ENCODE measurements at regions not wholly inside any gene's neighbourhood (a gene's known extent, or its start where the extent isn't known, plus 50 kb on each side); places are given as distances from the start of the nearest gene placed in this dataset.

DNA sequence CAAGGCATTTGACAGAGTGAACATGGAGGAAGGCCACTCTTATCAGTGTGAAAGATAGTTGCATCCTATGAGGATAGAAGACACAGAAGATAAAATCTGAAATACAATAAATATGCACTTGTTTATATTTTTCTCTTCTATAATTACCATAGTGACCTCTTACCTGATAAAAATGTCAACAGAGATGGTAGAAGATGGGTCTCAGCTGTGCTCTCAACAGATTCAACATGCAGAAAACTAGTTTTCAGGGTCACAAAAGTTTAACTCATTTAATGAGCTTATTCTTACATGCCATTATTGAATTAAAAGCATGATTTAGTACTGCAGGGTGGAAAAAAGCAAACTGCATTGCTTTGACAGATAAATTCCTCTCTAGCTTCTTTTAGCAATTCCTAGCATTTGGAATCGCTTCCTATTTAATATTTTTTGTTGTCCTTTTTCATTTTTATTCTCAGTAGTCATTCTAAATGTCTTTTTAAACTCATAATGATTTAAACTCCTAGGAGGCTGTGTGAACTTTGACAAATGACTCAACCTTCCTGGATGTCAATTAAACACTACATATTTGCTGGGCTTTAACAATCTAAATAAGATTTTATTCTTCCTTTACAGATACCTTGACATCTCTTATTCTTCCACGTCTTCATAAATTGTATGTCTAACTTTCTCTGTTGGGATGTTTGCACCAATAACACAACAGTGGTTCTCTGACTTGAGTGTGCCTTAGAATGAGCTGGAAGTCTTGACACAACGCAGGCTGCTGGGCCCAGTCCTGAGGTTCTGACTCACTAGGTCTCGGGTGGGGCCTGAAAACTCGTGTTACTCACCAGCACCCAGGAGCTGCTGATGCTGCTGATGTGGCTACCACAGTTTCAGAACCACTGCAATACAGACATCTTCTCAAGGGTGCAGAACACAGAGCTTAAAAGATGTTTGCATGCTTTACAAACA is 565.5 kb upstream of the IGFBP3 start:
- DNase-seq (ENCODE audit: low spot score) (no peak), ATAC-seq (ENCODE audit: low read depth) (peak; percentile 78)
- TF ChIP-seq, protein P1, sequence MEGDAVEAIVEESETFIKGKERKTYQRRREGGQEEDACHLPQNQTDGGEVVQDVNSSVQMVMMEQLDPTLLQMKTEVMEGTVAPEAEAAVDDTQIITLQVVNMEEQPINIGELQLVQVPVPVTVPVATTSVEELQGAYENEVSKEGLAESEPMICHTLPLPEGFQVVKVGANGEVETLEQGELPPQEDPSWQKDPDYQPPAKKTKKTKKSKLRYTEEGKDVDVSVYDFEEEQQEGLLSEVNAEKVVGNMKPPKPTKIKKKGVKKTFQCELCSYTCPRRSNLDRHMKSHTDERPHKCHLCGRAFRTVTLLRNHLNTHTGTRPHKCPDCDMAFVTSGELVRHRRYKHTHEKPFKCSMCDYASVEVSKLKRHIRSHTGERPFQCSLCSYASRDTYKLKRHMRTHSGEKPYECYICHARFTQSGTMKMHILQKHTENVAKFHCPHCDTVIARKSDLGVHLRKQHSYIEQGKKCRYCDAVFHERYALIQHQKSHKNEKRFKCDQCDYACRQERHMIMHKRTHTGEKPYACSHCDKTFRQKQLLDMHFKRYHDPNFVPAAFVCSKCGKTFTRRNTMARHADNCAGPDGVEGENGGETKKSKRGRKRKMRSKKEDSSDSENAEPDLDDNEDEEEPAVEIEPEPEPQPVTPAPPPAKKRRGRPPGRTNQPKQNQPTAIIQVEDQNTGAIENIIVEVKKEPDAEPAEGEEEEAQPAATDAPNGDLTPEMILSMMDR (IDR thresholded peaks at IDR 0.05; ENCODE audit: poor library complexity, severe bottlenecking) = no peak
- peak overlapping the region; percentile 56 for H3K27ac ChIP-seq (ENCODE audit: poor library complexity, severe bottlenecking)
- no peaks in the 10 kb centered on the region for H3K27me3 ChIP-seq (ENCODE audit: insufficient read depth, poor library complexity, severe bottlenecking)
- H3K4me1 ChIP-seq (ENCODE audit: insufficient read depth, poor library complexity, severe bottlenecking) = peaks cover 22% of the 10 kb centered on the region
- H3K9me3 ChIP-seq (ENCODE audit: severe bottlenecking) = no peaks in the 10 kb centered on the region
- no peaks in the 10 kb centered on the region for H3K36me3 ChIP-seq (ENCODE audit: low read depth)
- no peak overlapping the region for H3K4me3 ChIP-seq (ENCODE audit: severe bottlenecking)

DNA sequence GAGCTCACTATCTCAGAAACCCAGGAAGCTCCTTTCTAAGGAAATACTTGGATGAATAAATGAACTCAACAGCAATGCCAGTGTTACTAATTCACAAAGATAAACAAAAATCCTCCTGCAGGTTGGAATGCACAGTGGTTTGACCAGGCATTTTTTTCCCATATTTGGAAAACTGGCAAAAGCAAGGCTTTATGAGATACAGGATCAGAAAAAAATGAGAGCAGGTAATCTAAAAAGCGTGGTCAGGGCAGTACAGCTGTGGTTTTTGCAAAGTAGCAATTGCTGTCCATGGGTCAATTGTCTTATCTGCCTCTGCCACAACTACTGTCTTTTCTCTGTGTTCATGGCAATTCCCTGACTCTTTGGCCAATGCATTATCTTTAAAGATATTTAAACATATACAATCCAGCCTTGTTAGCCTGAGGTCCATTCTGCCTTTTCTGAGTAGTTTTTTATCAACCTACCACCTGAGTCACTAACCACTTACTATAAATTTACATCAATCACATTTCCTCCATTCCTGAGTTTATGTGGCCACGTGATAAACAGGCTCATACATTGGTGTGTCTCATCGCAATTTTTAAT is 564.5 kb upstream of the IGFBP3 start:
- ATAC-seq (ENCODE audit: low read depth) (peak; percentile 71), DNase-seq (ENCODE audit: low spot score) (no peak)
- peak overlapping the region; percentile 56 for H3K27ac ChIP-seq (ENCODE audit: poor library complexity, severe bottlenecking)
- no peaks in the 10 kb centered on the region for H3K36me3 ChIP-seq (ENCODE audit: low read depth)
- no peaks in the 10 kb centered on the region for H3K9me3 ChIP-seq (ENCODE audit: severe bottlenecking)
- H3K4me3 ChIP-seq (ENCODE audit: severe bottlenecking) = no peak overlapping the region
- TF ChIP-seq, protein P1 (IDR thresholded peaks at IDR 0.05; ENCODE audit: poor library complexity, severe bottlenecking) = no peak
- no peaks in the 10 kb centered on the region for H3K27me3 ChIP-seq (ENCODE audit: insufficient read depth, poor library complexity, severe bottlenecking)
- H3K4me1 ChIP-seq (ENCODE audit: insufficient read depth, poor library complexity, severe bottlenecking) = peaks cover 22% of the 10 kb centered on the region

DNA sequence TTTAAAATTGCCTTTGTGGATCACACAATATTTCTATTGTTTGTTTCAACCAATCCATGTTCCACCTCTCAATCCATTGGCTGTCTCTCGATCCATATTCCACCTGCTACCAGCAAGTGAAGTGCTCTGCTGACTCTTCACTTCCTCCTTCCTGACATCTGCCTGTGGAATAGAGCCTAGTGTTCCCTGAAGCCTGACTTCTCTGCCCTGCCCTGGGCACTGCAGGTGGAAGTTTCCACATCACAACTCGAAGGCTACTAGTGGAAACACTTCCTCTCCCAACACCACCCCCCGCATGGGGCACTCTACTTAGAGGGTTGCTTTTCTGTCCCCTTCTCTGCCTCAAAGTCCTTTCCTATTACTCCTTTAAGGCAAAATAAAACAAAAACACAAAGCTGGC is 563.8 kb upstream of the IGFBP3 start:
- Histone ChIP-seq H3K4me1 (ENCODE audit: insufficient read depth, poor library complexity, severe bottlenecking) (peaks cover 22% of the 10 kb centered on the region), H3K4me3 (ENCODE audit: severe bottlenecking) (no peak overlapping the region), H3K9me3 (ENCODE audit: severe bottlenecking) (no peaks in the 10 kb centered on the region), H3K27ac (ENCODE audit: poor library complexity, severe bottlenecking) (peak overlapping the region; percentile 56), H3K36me3 (ENCODE audit: low read depth) (no peaks in the 10 kb centered on the region), H3K27me3 (ENCODE audit: insufficient read depth, poor library complexity, severe bottlenecking) (no peaks in the 10 kb centered on the region)
- ATAC-seq (ENCODE audit: low read depth) (no peak), DNase-seq (ENCODE audit: low spot score) (no peak)
- TF ChIP-seq, protein P1 (IDR thresholded peaks at IDR 0.05; ENCODE audit: poor library complexity, severe bottlenecking) = no peak

DNA sequence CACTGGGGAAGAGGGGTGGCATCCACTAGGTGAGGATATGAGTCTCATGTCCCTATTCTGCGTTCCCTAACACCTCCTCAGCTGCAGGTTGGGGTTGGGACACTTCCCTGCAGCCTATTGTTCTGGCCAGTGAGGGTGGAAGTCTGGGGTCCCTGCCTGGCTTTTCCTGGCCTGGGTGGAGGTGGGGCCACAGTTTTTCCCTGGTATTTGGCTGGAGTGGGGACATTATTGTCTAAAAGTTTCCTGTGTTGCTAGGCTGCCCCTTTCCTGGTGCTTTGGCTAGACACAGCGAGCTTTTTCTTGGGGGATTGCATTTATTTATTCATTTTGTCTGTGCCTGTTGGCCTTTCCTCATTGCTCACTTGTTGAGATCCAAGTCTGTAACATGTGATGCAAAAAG is 559.5 kb upstream of the IGFBP3 start:
- Histone ChIP-seq H3K4me3 (ENCODE audit: severe bottlenecking) (no peak overlapping the region), H3K27ac (ENCODE audit: poor library complexity, severe bottlenecking) (no peak overlapping the region), H3K36me3 (ENCODE audit: low read depth) (no peaks in the 10 kb centered on the region), H3K27me3 (ENCODE audit: insufficient read depth, poor library complexity, severe bottlenecking) (no peaks in the 10 kb centered on the region), H3K9me3 (ENCODE audit: severe bottlenecking) (no peaks in the 10 kb centered on the region), H3K4me1 (ENCODE audit: insufficient read depth, poor library complexity, severe bottlenecking) (peaks cover 6% of the 10 kb centered on the region)
- ATAC-seq (ENCODE audit: low read depth) = no peak
- no peak for DNase-seq (ENCODE audit: low spot score)
- TF ChIP-seq, protein P1 (IDR thresholded peaks at IDR 0.05; ENCODE audit: poor library complexity, severe bottlenecking) = no peak
